BLaER1 (cell line): ENCODE measurements at regions not wholly inside any gene's neighbourhood (a gene's known extent, or its start where the extent isn't known, plus 50 kb on each side); places are given as distances from the start of the nearest gene placed in this dataset.
A peak's percentile ranks its signal among the peaks of the same experiment; 100 is the strongest.

ENCODE experiments used
- H3K27ac ChIP-seq: shearing (Covaris generic); formaldehyde crosslinking; 2 replicates; pipeline ENCODE4 v1.8.1; 2022
- H3K27me3 ChIP-seq: shearing (Covaris generic); formaldehyde crosslinking; 2 replicates; pipeline ENCODE4 v1.8.1; 2022
- H3K36me3 ChIP-seq: shearing (Covaris generic); formaldehyde crosslinking; 2 replicates; pipeline ENCODE4 v1.8.1; 2022
- H3K4me1 ChIP-seq: shearing (Covaris generic); formaldehyde crosslinking; 2 replicates; pipeline ENCODE4 v1.8.1; 2022
- H3K4me2 ChIP-seq: shearing (Covaris generic); formaldehyde crosslinking; 2 replicates; pipeline ENCODE4 v1.8.1; 2022
- H3K4me3 ChIP-seq: shearing (Covaris generic); formaldehyde crosslinking; 2 replicates; pipeline ENCODE4 v1.8.1; 2022
- H3K9ac ChIP-seq: shearing (Covaris generic); formaldehyde crosslinking; 2 replicates; pipeline ENCODE4 v1.8.1; 2022
- H3K9me3 ChIP-seq: shearing (Covaris generic); formaldehyde crosslinking; 2 replicates; pipeline ENCODE4 v1.8.1; 2022
- H4K20me1 ChIP-seq: shearing (Covaris generic); formaldehyde crosslinking; 2 replicates; pipeline ENCODE4 v1.8.1; 2022
- Cebpa-rat ChIP-seq: shearing (Covaris generic); IDR thresholded peaks from 2 replicates; pipeline ENCODE4 v1.8.1; 2022

GRCh38 chr6:165833355-165833754, 170.3 kb upstream of the PDE10A start:
- TF ChIP-seq Cebpa-rat, result no peak
- Histone ChIP-seq H3K4me2 (peak overlapping the region; percentile 83), H3K4me3 (no peak overlapping the region), H3K9me3 (no peaks in the 10 kb centered on the region), H3K4me1 (peaks cover 62% of the 10 kb centered on the region), H4K20me1 (no peaks in the 10 kb centered on the region), H3K27ac (no peak overlapping the region), H3K36me3 (no peaks in the 10 kb centered on the region), H3K27me3 (no peaks in the 10 kb centered on the region), H3K9ac (no peak overlapping the region)

- H3K4me2 ChIP-seq, result peak overlapping the region; percentile 83
- H3K9me3 ChIP-seq, result peaks cover 4% of the 10 kb centered on the region; the same call in 1 of the 2 replicates
- no peaks in the 10 kb centered on the region for H3K27me3 ChIP-seq
- H4K20me1 ChIP-seq, result no peaks in the 10 kb centered on the region
- peaks cover 63% of the 10 kb centered on the region for H3K4me1 ChIP-seq
- H3K9ac ChIP-seq, result peak overlapping the region; percentile 56; the same call in 1 of the 2 replicates
- H3K4me3 ChIP-seq, result peak overlapping the region; percentile 12; the same call in 1 of the 2 replicates
- no peaks in the 10 kb centered on the region for H3K36me3 ChIP-seq
- TF ChIP-seq Cebpa-rat, result no peak
- H3K27ac ChIP-seq, result peak overlapping the region; percentile 57
These were observed 168.9 kb upstream of the PDE10A start for GRCh38 chr6:165831812-165832510.

GRCh38 chr6:165830761-165831160, 167.7 kb upstream of the PDE10A start:
- Histone ChIP-seq H3K4me1 (peaks cover 61% of the 10 kb centered on the region), H3K9me3 (peaks cover 7% of the 10 kb centered on the region; the same call in 1 of the 2 replicates), H4K20me1 (no peaks in the 10 kb centered on the region), H3K4me2 (no peak overlapping the region), H3K27me3 (no peaks in the 10 kb centered on the region), H3K4me3 (no peak overlapping the region), H3K9ac (no peak overlapping the region), H3K27ac (no peak overlapping the region), H3K36me3 (no peaks in the 10 kb centered on the region)
- no peak for TF ChIP-seq Cebpa-rat

GRCh38 chr6:165829376-165829775, 166.3 kb upstream of the PDE10A start:
- Histone ChIP-seq H3K9me3 (peaks cover 7% of the 10 kb centered on the region; the same call in 1 of the 2 replicates), H3K9ac (no peak overlapping the region), H3K4me2 (no peak overlapping the region), H3K27ac (no peak overlapping the region), H3K27me3 (no peaks in the 10 kb centered on the region), H3K4me3 (no peak overlapping the region), H3K36me3 (no peaks in the 10 kb centered on the region), H4K20me1 (no peaks in the 10 kb centered on the region), H3K4me1 (peaks cover 47% of the 10 kb centered on the region)
- no peak for TF ChIP-seq Cebpa-rat

GRCh38 chr6:165827190-165827518, 164.1 kb upstream of the PDE10A start:
- Histone ChIP-seq H3K9ac (no peak overlapping the region), H3K4me1 (peaks cover 25% of the 10 kb centered on the region), H3K9me3 (peaks cover 7% of the 10 kb centered on the region; the same call in 1 of the 2 replicates), H4K20me1 (no peaks in the 10 kb centered on the region), H3K36me3 (no peaks in the 10 kb centered on the region), H3K27me3 (no peaks in the 10 kb centered on the region), H3K27ac (no peak overlapping the region), H3K4me2 (no peak overlapping the region), H3K4me3 (no peak overlapping the region)
- TF ChIP-seq Cebpa-rat, result no peak

GRCh38 chr6:165826487-165827189, 163.6 kb upstream of the PDE10A start:
- H3K4me1 ChIP-seq, result peaks cover 19% of the 10 kb centered on the region
- H3K4me2 ChIP-seq, result no peak overlapping the region
- no peaks in the 10 kb centered on the region for H4K20me1 ChIP-seq
- no peak for TF ChIP-seq Cebpa-rat
- H3K9me3 ChIP-seq, result peaks cover 7% of the 10 kb centered on the region; the same call in 1 of the 2 replicates
- no peaks in the 10 kb centered on the region for H3K27me3 ChIP-seq
- H3K36me3 ChIP-seq, result no peaks in the 10 kb centered on the region
- no peak overlapping the region for H3K9ac ChIP-seq
- no peak overlapping the region for H3K27ac ChIP-seq
- no peak overlapping the region for H3K4me3 ChIP-seq

GRCh38 chr6:165825256-165825815, 162.3 kb upstream of the PDE10A start:
- H3K4me2 ChIP-seq, result no peak overlapping the region
- peaks cover 7% of the 10 kb centered on the region; the same call in 1 of the 2 replicates for H3K9me3 ChIP-seq
- no peaks in the 10 kb centered on the region for H3K36me3 ChIP-seq
- H4K20me1 ChIP-seq, result no peaks in the 10 kb centered on the region
- H3K27ac ChIP-seq, result no peak overlapping the region
- no peak overlapping the region for H3K9ac ChIP-seq
- TF ChIP-seq Cebpa-rat, result no peak
- H3K4me1 ChIP-seq, result peaks cover 6% of the 10 kb centered on the region
- H3K27me3 ChIP-seq, result no peaks in the 10 kb centered on the region
- H3K4me3 ChIP-seq, result no peak overlapping the region

GRCh38 chr6:165823609-165824326, 160.7 kb upstream of the PDE10A start:
- no peaks in the 10 kb centered on the region for H3K36me3 ChIP-seq

GRCh38 chr6:165822501-165822900, 159.5 kb upstream of the PDE10A start:
- Histone ChIP-seq H3K27ac (no peak overlapping the region), H3K36me3 (no peaks in the 10 kb centered on the region)
- TF ChIP-seq Cebpa-rat, result no peak

More at GRCh38 chr6:165823609-165824326, 160.7 kb upstream of the PDE10A start:
- no peak overlapping the region for H3K4me3 ChIP-seq
- H3K9me3 ChIP-seq, result peaks cover 7% of the 10 kb centered on the region; the same call in 1 of the 2 replicates
- H3K27ac ChIP-seq, result no peak overlapping the region
- H3K27me3 ChIP-seq, result peaks cover 5% of the 10 kb centered on the region; the same call in 1 of the 2 replicates
- no peak for TF ChIP-seq Cebpa-rat
- no peaks in the 10 kb centered on the region for H4K20me1 ChIP-seq
- H3K4me1 ChIP-seq, result peaks cover 5% of the 10 kb centered on the region
- H3K4me2 ChIP-seq, result no peak overlapping the region
- H3K9ac ChIP-seq, result no peak overlapping the region

More at GRCh38 chr6:165822501-165822900, 159.5 kb upstream of the PDE10A start:
- H3K4me3 ChIP-seq, result no peak overlapping the region
- H3K9ac ChIP-seq, result no peak overlapping the region
- H3K4me2 ChIP-seq, result no peak overlapping the region
- peaks cover 7% of the 10 kb centered on the region; the same call in 1 of the 2 replicates for H3K9me3 ChIP-seq
- H4K20me1 ChIP-seq, result no peaks in the 10 kb centered on the region
- H3K27me3 ChIP-seq, result peaks cover 5% of the 10 kb centered on the region; the same call in 1 of the 2 replicates
- H3K4me1 ChIP-seq, result no peaks in the 10 kb centered on the region
